Loucy (cell line): ENCODE measurements at regions not wholly inside any gene's neighbourhood (a gene's known extent, or its start where the extent isn't known, plus 50 kb on each side); places are given as distances from the start of the nearest gene placed in this dataset.

Experiments used
- CTCF ChIP-seq: fragments of 200-600 bp; sonication (generic); conservative IDR thresholded peaks from 2 replicates; pipeline ENCODE4 v1.5.1; 2014; ENCODE audit warnings: mild to moderate bottlenecking, antibody characterized with exemption, low read length
- EZH2phosphoT487 ChIP-seq: fragments of 200-600 bp; IDR thresholded peaks from 2 replicates; pipeline ENCODE4 v1.6.1; 2018; ENCODE audit warnings: antibody characterized with exemption, mild to moderate bottlenecking, moderate library complexity, borderline replicate concordance

GRCh38 chr14:97976861-97977260, 1179.7 kb downstream of the VRK1 start:
- no peak for TF ChIP-seq CTCF
- no peak for TF ChIP-seq EZH2phosphoT487
